ENCODE measurements at regions not wholly inside any gene's neighbourhood (a gene's known extent, or its start where the extent isn't known, plus 50 kb on each side); places are given as distances from the start of the nearest gene placed in this dataset.

- H3K36me3 ChIP-seq (ENCODE audit: control insufficient read depth, insufficient read depth, low read length): no peaks in the 10 kb centered on the region
- no peak overlapping the region for H3K4me3 ChIP-seq
- CTCF ChIA-PET (ENCODE audit: low intra/inter-chr PET ratio): no interaction called here
- H2AFZ ChIP-seq (ENCODE audit: low read depth, low read length): peak overlapping the region; percentile 65; the same call in 1 of the 2 replicates
- no peak overlapping the region for H3K4me2 ChIP-seq (ENCODE audit: insufficient read depth, low read length)
- no peaks in the 10 kb centered on the region for H4K20me1 ChIP-seq (replicated peaks; ENCODE audit: control insufficient read depth, insufficient read depth, low read length)
- H3K27me3 ChIP-seq (ENCODE audit: control insufficient read depth in 2 of 2, insufficient read depth in 2 of 2, low read length in 2 of 2): no peaks in the 10 kb centered on the region; a peak in 1 of 5 replicates
- no peaks in the 10 kb centered on the region for H3K9me3 ChIP-seq (replicated peaks; ENCODE audit: control insufficient read depth, insufficient read depth, low read depth, low read length)
- POLR2A ChIA-PET: interaction anchor here (0.6 to 1.1 kb wide), 2 partner anchors 26 to 262 kb away, joined by 3 read pairs; no protein-coding TSS in a partner anchor
- intact Hi-C loops (cut with micrococcal nuclease): no loop called here
- FAIRE-seq (no peak), DNase-seq (ENCODE audit: extremely low read depth in 1 of 4, low spot score in 3 of 4) (no peak), ATAC-seq (no peak)
- H3K9ac ChIP-seq (ENCODE audit: insufficient read depth in 1 of 2, low read depth in 2 of 2, low read length in 2 of 2): peak overlapping the region in 1 of 2 experiments; percentile 84; a peak in 1 of 4 replicates
- 0 out of 2 replicates have a peak, but pooled peaks have one; percentile 38 for TF ChIP-seq MYNN (IDR thresholded peaks at IDR 0.05)
- TF ChIP-seq MYNN (CRISPR knock-in tag; IDR thresholded peaks at IDR 0.05): no peak
- peak; percentile 39 for TF ChIP-seq ZFP36 (IDR thresholded peaks at IDR 0.05; ENCODE audit: low read depth, low read length, partially characterized antibody)
- no peak for TF ChIP-seq SREBF2 (CRISPR knock-in tag; IDR thresholded peaks at IDR 0.05)
- 0 out of 4 replicates have a peak, but pooled peaks of 1 of the 2 experiments have one; percentile 8 for TF ChIP-seq KDM4B (IDR thresholded peaks at IDR 0.05; ENCODE audit: borderline replicate concordance in 2 of 2, low read depth in 1 of 2)
- no peak for TF ChIP-seq MXI1 (IDR thresholded peaks at IDR 0.05; ENCODE audit: low read depth, low read length)
- peak; percentile 99 for TF ChIP-seq ZBTB33 (CRISPR knock-in tag; IDR thresholded peaks at IDR 0.05)
- peak; percentile 51; the same call in 1 of the 2 replicates for TF ChIP-seq HDAC2 (IDR thresholded peaks at IDR 0.05)
- no peak for TF ChIP-seq BCL6 (CRISPR knock-in tag; IDR thresholded peaks at IDR 0.05)
- TF ChIP-seq CTCF (IDR thresholded peaks at IDR 0.05 in 2 of 3, conservative IDR thresholded peaks at IDR 0.05 in 1 of 3; ENCODE audit: insufficient read depth in 2 of 3, low read depth in 1 of 3, low read length in 3 of 3): peak in 2 of 3 experiments; percentile 4 to 26; a peak in 1 of 6 replicates
- TF ChIP-seq BCOR (IDR thresholded peaks at IDR 0.05): peak; percentile 80; the same call in 1 of the 2 replicates
- TF ChIP-seq ESRRA (IDR thresholded peaks at IDR 0.05; ENCODE audit: borderline replicate concordance, low read depth): peak; percentile 61; the same call in 1 of the 2 replicates
- peak; percentile 56 to 72; a peak in 3 of 4 replicates for TF ChIP-seq KDM1A (IDR thresholded peaks at IDR 0.05)
- no peak overlapping the region for H3K27ac ChIP-seq (ENCODE audit: extremely low read depth, low read depth, low read length)
- 59% methylated on average over 8 of the region's 8 CpGs for WGBS (ENCODE audit: insufficient coverage, low coverage, missing lambda C conversion rate)
- BruUV-seq (replicated peaks): no TSS peak
- peaks cover 19 to 24% of the 10 kb centered on the region in 2 experiments for H3K4me1 ChIP-seq (replicated peaks in 1 of 2; ENCODE audit: control insufficient read depth in 2 of 2, insufficient read depth in 2 of 2, low read length in 2 of 2)
- no peaks in the 10 kb centered on the region for H3K79me2 ChIP-seq (ENCODE audit: control insufficient read depth, insufficient read depth, low read length)
- in situ Hi-C loops (cut with MboI): no loop called here
- H3K9me1 ChIP-seq (ENCODE audit: control insufficient read depth, insufficient read depth, low read length): no peaks in the 10 kb centered on the region
Observed at GRCh38 chr20:50456452-50457324, 53.5 kb upstream of the PTPN1 start.

Measured in K562 (cell line).